ENCODE measurements at regions not wholly inside any gene's neighbourhood (a gene's known extent, or its start where the extent isn't known, plus 50 kb on each side); places are given as distances from the start of the nearest gene placed in this dataset.

DNA sequence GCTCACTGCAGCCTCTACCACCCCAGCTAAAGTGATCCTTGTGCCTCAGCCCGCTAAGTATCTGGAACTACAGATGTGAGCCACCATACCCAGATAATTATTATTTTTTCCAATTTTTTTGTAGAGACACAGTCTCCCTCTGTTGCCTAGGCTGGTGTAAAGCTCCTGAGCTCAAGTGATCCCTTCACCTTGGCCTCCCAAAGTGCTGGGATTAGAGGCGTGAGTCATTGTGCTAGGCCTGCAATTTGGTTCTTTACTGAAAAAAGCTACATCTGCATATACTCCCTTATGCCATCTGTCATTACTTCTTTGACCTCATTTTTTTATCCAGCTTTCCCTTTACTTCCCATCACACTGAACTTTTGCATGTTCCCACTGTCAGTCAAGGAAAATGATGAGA is 2012.4 kb upstream of the IGFBP7 start:
- in situ Hi-C loops (cut with HindIII; ENCODE audit: low pct_ligation_motif_present, low sequenced_read_pairs): no loop called here
- no peak for DNase-seq
- no peaks in the 10 kb centered on the region for H3K36me3 ChIP-seq (replicated peaks)
- no peak for TF ChIP-seq CTCF (IDR thresholded peaks at IDR 0.05; ENCODE audit: low read depth, low read length, missing control alignments)
- no peak overlapping the region for H3K4me3 ChIP-seq (ENCODE audit: low read depth, low read length)
- no peak overlapping the region for H3K27ac ChIP-seq
- H3K27me3 ChIP-seq (replicated peaks): no peaks in the 10 kb centered on the region

DNA sequence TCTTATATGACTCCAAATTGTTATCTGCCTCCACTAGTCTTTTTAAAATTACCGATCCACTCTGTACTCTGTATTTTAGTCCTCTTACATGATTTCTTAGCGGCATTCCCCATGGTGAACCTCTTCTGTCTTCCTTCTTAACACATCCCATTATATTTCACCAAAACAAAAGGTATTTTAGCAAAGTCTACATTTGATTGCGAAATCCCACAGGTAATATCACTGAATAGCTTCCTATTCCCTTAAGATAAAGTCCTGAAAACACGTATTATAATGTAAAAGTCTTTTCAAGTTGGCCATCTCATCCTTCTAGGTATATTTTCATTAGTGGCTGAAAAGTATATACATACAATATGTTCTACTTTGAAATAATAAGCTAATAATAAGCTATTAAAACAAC is 2016.0 kb upstream of the IGFBP7 start:
- no peak for DNase-seq
- no peak overlapping the region for H3K27ac ChIP-seq
- in situ Hi-C loops (cut with HindIII; ENCODE audit: low pct_ligation_motif_present, low sequenced_read_pairs): no loop called here
- H3K4me3 ChIP-seq (ENCODE audit: low read depth, low read length): no peak overlapping the region
- no peaks in the 10 kb centered on the region for H3K36me3 ChIP-seq (replicated peaks)
- TF ChIP-seq CTCF (IDR thresholded peaks at IDR 0.05; ENCODE audit: low read depth, low read length, missing control alignments): no peak
- H3K27me3 ChIP-seq (replicated peaks): no peaks in the 10 kb centered on the region

DNA sequence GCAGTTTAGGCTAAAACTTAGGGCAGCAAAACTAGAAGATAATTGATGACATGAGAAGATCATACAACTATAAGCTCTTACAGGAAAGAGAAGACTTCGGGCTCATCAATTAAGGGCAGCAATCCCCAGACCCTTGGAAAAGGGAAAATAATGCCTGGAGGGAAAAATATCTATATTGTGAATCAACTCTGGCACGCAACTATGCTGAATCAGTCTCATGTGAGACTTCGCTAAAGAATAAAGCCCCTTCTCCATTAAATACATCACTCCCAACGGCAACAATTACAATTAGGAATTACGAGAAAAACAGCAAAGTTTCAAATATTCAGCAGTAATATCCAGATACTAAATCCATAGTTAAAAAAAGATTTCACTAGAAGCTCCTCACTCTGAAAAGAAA is 2016.8 kb upstream of the IGFBP7 start:
- in situ Hi-C loops (cut with HindIII; ENCODE audit: low pct_ligation_motif_present, low sequenced_read_pairs): no loop called here
- TF ChIP-seq CTCF (IDR thresholded peaks at IDR 0.05; ENCODE audit: low read depth, low read length, missing control alignments): no peak
- Histone ChIP-seq H3K27me3 (replicated peaks) (no peaks in the 10 kb centered on the region), H3K27ac (no peak overlapping the region), H3K36me3 (replicated peaks) (no peaks in the 10 kb centered on the region), H3K4me3 (ENCODE audit: low read depth, low read length) (no peak overlapping the region)
- DNase-seq: no peak

DNA sequence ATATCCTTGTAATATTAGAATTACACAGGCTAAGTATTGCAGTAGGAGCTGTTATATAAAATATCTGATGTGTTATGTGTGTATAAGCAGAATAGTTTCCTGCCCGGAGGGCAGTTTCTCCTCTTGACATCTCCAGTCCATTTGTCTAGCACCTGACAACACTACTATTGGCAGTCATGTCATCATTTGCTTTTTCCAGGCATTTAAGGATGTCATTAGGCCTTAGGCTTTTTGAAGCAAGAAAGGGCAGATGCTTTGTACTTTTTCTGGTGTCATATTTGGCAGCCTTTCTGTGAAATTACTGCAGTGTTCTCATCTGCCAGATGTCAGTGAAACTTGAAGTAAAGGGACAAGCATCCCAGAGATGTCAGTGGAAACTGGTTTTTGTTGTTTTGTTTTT is 2017.6 kb upstream of the IGFBP7 start:
- no peak for TF ChIP-seq CTCF (IDR thresholded peaks at IDR 0.05; ENCODE audit: low read depth, low read length, missing control alignments)
- H3K27ac ChIP-seq: no peak overlapping the region
- no peaks in the 10 kb centered on the region for H3K36me3 ChIP-seq (replicated peaks)
- no peak overlapping the region for H3K4me3 ChIP-seq (ENCODE audit: low read depth, low read length)
- in situ Hi-C loops (cut with HindIII; ENCODE audit: low pct_ligation_motif_present, low sequenced_read_pairs): no loop called here
- no peaks in the 10 kb centered on the region for H3K27me3 ChIP-seq (replicated peaks)
- DNase-seq: no peak

DNA sequence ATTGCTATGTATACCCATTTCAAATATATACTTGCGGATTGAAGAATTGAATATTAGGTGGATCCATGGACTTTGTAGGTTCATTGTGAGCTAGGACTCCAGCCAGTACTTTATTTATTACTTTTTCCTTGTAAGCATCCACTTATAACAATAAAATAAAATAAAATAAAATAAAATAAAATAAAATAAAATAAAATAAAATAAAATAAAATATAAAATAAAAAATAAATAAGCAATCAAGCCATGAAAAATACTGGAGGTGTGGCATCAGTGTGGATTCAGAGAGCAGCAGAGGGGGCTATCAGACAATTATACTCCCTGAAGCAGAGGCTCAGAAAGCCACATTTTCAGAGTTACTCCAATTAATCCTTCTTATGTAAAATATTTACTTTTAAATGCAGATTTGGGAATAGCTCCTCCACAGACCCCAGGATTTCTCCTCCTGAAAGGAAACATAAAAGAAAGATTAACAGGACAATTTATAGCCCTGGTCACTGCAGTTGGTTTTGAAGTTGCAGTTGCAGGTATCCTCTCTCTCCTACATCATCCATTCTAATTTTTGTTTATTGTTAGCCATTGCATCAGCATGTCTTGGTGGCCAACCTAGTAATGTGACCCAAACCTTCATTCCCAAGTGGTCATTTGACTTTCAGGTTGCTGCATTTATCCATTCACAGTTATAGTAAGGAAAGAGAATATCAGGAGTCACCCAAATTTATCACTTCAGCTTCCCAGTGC is 2025.2 kb upstream of the IGFBP7 start:
- in situ Hi-C loops (cut with HindIII; ENCODE audit: low pct_ligation_motif_present, low sequenced_read_pairs): no loop called here

More for the DNA sequence above, 2025.2 kb upstream of the IGFBP7 start:
- TF ChIP-seq CTCF (IDR thresholded peaks at IDR 0.05; ENCODE audit: low read depth, low read length, missing control alignments): no peak
- Histone ChIP-seq H3K4me3 (ENCODE audit: low read depth, low read length) (no peak overlapping the region), H3K27me3 (replicated peaks) (no peaks in the 10 kb centered on the region), H3K36me3 (replicated peaks) (no peaks in the 10 kb centered on the region), H3K27ac (no peak overlapping the region)
- no peak for DNase-seq
